ENCODE measurements at regions not wholly inside any gene's neighbourhood (a gene's known extent, or its start where the extent isn't known, plus 50 kb on each side); places are given as distances from the start of the nearest gene placed in this dataset.

DNA sequence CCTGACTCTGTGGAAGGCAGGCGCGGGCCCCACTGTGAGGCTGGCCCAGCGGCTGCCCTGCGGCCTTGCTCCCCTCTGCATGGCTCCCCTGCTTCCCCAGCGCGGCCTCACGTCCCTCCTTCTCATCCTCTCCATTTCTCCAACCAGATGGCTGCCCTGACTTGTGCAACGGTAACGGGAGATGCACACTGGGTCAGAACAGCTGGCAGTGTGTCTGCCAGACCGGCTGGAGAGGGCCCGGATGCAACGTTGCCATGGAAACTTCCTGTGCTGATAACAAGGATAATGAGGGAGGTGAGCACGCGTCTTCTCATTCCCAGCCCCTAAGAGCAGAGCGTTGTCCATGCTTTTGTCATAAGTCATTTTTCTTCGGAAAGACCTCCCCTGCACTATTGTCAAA, 129.0 kb upstream of the WWC1 start:
- TF ChIP-seq, protein P1, sequence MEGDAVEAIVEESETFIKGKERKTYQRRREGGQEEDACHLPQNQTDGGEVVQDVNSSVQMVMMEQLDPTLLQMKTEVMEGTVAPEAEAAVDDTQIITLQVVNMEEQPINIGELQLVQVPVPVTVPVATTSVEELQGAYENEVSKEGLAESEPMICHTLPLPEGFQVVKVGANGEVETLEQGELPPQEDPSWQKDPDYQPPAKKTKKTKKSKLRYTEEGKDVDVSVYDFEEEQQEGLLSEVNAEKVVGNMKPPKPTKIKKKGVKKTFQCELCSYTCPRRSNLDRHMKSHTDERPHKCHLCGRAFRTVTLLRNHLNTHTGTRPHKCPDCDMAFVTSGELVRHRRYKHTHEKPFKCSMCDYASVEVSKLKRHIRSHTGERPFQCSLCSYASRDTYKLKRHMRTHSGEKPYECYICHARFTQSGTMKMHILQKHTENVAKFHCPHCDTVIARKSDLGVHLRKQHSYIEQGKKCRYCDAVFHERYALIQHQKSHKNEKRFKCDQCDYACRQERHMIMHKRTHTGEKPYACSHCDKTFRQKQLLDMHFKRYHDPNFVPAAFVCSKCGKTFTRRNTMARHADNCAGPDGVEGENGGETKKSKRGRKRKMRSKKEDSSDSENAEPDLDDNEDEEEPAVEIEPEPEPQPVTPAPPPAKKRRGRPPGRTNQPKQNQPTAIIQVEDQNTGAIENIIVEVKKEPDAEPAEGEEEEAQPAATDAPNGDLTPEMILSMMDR (IDR thresholded peaks at IDR 0.05; ENCODE audit: low read depth, low read length) = no peak
- TF ChIP-seq MYC (IDR thresholded peaks at IDR 0.05; ENCODE audit: low read depth, low read length) = no peak
- TF ChIP-seq POLR2A (IDR thresholded peaks at IDR 0.05; ENCODE audit: extremely low read depth, insufficient read length) = no peak

Measured in NB4 (cell line).